ENCODE measurements at regions not wholly inside any gene's neighbourhood (a gene's known extent, or its start where the extent isn't known, plus 50 kb on each side); places are given as distances from the start of the nearest gene placed in this dataset.

DNA sequence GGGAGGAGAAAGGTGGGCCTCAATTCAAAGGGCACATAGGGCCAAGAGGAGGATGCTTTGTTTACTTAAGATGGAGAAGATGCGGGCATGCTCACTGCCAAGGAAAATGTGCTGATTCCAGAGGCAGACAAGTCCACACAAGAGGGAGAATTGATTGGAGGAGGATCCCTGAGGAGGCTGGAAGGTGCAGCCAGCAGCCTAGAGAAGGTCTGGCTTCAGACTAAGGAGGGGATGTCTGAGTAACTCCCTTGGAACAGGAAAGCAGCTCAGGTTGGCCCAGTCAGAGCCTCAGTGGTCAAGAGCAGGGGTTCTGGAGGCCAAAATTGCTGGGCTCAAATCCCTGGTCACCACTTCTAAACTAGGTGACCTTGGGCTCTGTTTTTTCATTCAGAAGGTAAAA is 265.5 kb upstream of the NCKAP5 start:
- Histone ChIP-seq H3K4me1 (replicated peaks in 1 of 4; ENCODE audit: control insufficient read depth in 3 of 4, insufficient read depth in 4 of 4, low read length in 3 of 4) (no peaks in the 10 kb centered on the region), H2AFZ (ENCODE audit: low read length) (no peak overlapping the region), H2BK20ac (ENCODE audit: low read length) (no peak overlapping the region), H3K27ac (ENCODE audit: low read depth, low read length) (no peak overlapping the region), H2BK12ac (ENCODE audit: low read depth, low read length) (no peak overlapping the region), H4K5ac (ENCODE audit: insufficient read length, low read depth, low read length) (no peak overlapping the region), H3K79me1 (ENCODE audit: low read depth, low read length) (no peaks in the 10 kb centered on the region), H3K27me3 (replicated peaks in 1 of 4; ENCODE audit: control insufficient read depth in 3 of 4, extremely low read depth in 1 of 4, insufficient read depth in 3 of 4, low read length in 3 of 4) (no peaks in the 10 kb centered on the region; a peak in 1 of 7 replicates), H3K23ac (ENCODE audit: insufficient read length) (no peak overlapping the region), H2BK5ac (ENCODE audit: low read depth, low read length) (no peak overlapping the region), H3K14ac (ENCODE audit: insufficient read length) (no peak overlapping the region), H3K4me2 (ENCODE audit: insufficient read depth in 1 of 2, low read depth in 2 of 2, low read length in 2 of 2) (no peak overlapping the region), H3K4ac (replicated peaks; ENCODE audit: insufficient read length, low read depth, low read length) (no peak overlapping the region), H2AK5ac (ENCODE audit: low read depth, low read length) (no peak overlapping the region), H3K36me3 (ENCODE audit: control insufficient read depth in 2 of 4, insufficient read depth in 4 of 4, low read length in 3 of 4) (no peaks in the 10 kb centered on the region), H3K9ac (replicated peaks in 1 of 4; ENCODE audit: extremely low read depth in 1 of 4, low read depth in 3 of 4, low read length in 3 of 4) (no peak overlapping the region), H3K4me3 (ENCODE audit: extremely low read depth in 1 of 4, insufficient read depth in 2 of 4, low read depth in 3 of 4, low read length in 4 of 4) (no peak overlapping the region), H4K8ac (ENCODE audit: extremely low read depth, insufficient read depth, low read length) (no peak overlapping the region), H2BK15ac (ENCODE audit: low read length) (no peak overlapping the region), H3K18ac (ENCODE audit: extremely low read depth, low read length) (no peak overlapping the region), H3K23me2 (ENCODE audit: low read depth, low read length) (no peaks in the 10 kb centered on the region), H4K20me1 (replicated peaks in 1 of 2; ENCODE audit: control insufficient read depth in 1 of 2, insufficient read depth in 2 of 2, low read length in 2 of 2) (no peaks in the 10 kb centered on the region), H3K79me2 (ENCODE audit: control insufficient read depth in 1 of 2, insufficient read depth in 2 of 2, low read length in 2 of 2) (no peaks in the 10 kb centered on the region), H3K56ac (replicated peaks; ENCODE audit: insufficient read length, low read depth, low read length) (no peak overlapping the region), H3K9me3 (ENCODE audit: insufficient read depth in 2 of 2, low read depth in 1 of 2, low read length in 1 of 2) (no peaks in the 10 kb centered on the region), H4K91ac (replicated peaks; ENCODE audit: insufficient read length, low read length) (no peak overlapping the region), H2BK120ac (replicated peaks; ENCODE audit: low read depth, low read length) (no peak overlapping the region)
- FAIRE-seq (no peak), DNase-seq (ENCODE audit: low read depth in 1 of 2, low spot score in 2 of 2) (no peak)
- CTCF ChIA-PET (ENCODE audit: partially characterized antibody), result interaction anchor here (0.7 to 5.9 kb wide), 3 partner anchors 10 to 862 kb away, joined by 3 to 38 read pairs (median 3); no protein-coding TSS in a partner anchor
- WGBS, 2 experiments (ENCODE audit: extremely low coverage in 1 of 2, insufficient coverage in 1 of 2, insufficient read length in 1 of 2, insufficient replicate concordance in 2 of 2, low coverage in 1 of 2, low lambda C conversion rate in 2 of 2, missing lambda C conversion rate in 1 of 2), result 100% methylated on average over 1 of the region's 1 CpG; no CpG with 5 or more reads in 1 of the 2 experiments
- POLR2A ChIA-PET (ENCODE audit: partially characterized antibody), result no interaction called here
- TF ChIP-seq TAF7 (optimal IDR thresholded peaks at IDR 0.05; ENCODE audit: borderline replicate concordance, low read depth, low read length) (no peak), SP2 (IDR thresholded peaks at IDR 0.05; ENCODE audit: low read length) (no peak), EGR1 (IDR thresholded peaks at IDR 0.05; ENCODE audit: borderline replicate concordance, low read depth, low read length) (no peak), SUZ12 (IDR thresholded peaks at IDR 0.05; ENCODE audit: low read length) (no peak), RNF2 (IDR thresholded peaks at IDR 0.05; ENCODE audit: borderline replicate concordance, low read depth, low read length, missing control alignments, poor library complexity, severe bottlenecking) (no peak), POLR2A (IDR thresholded peaks at IDR 0.05; ENCODE audit: control extremely low read depth in 1 of 2, low read depth in 2 of 2, low read length in 2 of 2) (no peak), SIN3A (conservative IDR thresholded peaks at IDR 0.05 in 1 of 2, IDR thresholded peaks at IDR 0.05 in 1 of 2; ENCODE audit: low read depth in 1 of 2, low read length in 2 of 2) (no peak), CHD2 (IDR thresholded peaks at IDR 0.05; ENCODE audit: low read length) (no peak), SIRT6 (IDR thresholded peaks at IDR 0.05; ENCODE audit: low read length) (no peak)
- TF ChIP-seq, protein P1, sequence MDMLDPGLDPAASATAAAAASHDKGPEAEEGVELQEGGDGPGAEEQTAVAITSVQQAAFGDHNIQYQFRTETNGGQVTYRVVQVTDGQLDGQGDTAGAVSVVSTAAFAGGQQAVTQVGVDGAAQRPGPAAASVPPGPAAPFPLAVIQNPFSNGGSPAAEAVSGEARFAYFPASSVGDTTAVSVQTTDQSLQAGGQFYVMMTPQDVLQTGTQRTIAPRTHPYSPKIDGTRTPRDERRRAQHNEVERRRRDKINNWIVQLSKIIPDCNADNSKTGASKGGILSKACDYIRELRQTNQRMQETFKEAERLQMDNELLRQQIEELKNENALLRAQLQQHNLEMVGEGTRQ (IDR thresholded peaks at IDR 0.05; ENCODE audit: low read length), result no peak
- TF ChIP-seq, protein P2, sequence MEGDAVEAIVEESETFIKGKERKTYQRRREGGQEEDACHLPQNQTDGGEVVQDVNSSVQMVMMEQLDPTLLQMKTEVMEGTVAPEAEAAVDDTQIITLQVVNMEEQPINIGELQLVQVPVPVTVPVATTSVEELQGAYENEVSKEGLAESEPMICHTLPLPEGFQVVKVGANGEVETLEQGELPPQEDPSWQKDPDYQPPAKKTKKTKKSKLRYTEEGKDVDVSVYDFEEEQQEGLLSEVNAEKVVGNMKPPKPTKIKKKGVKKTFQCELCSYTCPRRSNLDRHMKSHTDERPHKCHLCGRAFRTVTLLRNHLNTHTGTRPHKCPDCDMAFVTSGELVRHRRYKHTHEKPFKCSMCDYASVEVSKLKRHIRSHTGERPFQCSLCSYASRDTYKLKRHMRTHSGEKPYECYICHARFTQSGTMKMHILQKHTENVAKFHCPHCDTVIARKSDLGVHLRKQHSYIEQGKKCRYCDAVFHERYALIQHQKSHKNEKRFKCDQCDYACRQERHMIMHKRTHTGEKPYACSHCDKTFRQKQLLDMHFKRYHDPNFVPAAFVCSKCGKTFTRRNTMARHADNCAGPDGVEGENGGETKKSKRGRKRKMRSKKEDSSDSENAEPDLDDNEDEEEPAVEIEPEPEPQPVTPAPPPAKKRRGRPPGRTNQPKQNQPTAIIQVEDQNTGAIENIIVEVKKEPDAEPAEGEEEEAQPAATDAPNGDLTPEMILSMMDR (IDR thresholded peaks at IDR 0.05; ENCODE audit: control extremely low read depth in 1 of 3, insufficient read depth in 1 of 3, low read depth in 1 of 3, low read length in 3 of 3), result no peak

Measured in H1 (cell line).